GM18909 (cell line): ENCODE measurements at regions not wholly inside any gene's neighbourhood (a gene's known extent, or its start where the extent isn't known, plus 50 kb on each side); places are given as distances from the start of the nearest gene placed in this dataset.
"Not testable (repeated sequence)": the region's sequence is repeated elsewhere in the genome, so short reads cannot be mapped to it uniquely, and the experiment has no call there.

Source experiments
- ATAC-seq: cut with Tn5 transposase; IDR thresholded peaks from one replicate; pipeline ENCODE4 v1.9.1; 2021; ENCODE audit warnings: mild to moderate bottlenecking; ENCODE audit not compliant: unreplicated experiment, poor library complexity

DNA sequence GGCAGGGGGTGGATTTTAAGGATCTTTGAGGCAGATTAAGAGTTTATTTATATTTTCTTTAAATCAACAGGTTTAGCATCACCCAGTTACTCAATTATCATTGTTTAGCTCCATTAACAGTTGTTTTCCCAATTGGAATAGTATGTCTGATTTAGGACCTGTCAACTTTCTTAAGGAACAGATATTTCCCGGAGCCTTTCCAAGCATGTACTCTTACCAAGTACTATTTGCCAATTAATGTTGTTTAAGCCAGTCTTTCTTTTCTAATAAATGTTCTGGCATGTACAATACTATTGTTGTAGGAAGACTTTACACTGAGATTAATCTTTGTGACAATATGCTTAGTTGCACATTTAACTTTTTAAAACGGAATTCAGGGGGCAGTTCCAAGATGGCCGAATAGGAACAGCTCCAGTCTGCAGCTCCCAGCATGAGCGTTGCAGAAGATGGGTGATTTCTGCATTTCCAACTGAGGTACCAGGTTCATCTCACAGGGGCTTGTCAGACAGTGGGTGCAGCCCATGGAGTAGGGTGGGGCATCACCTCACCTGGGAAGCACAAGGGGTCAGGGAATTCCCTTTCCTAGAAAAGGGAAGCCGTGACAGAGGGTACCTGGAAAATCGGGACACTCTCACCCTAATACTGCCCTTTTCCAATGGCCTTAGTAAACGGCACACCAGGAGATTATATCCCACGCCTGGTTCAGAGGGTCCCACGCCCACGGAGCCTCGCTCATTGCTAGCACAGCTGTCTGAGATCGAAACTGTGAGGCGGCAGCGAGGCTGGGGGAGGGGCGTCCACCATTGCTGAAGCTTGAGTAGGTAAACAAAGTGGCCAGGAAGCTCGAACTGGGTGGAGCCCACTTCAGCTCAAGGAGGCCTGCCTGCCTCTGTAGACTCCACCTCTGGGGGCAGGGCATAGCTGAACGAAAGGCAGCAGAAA, 173.7 kb downstream of the LRRC70 start:
- not testable (repeated sequence) for ATAC-seq

DNA sequence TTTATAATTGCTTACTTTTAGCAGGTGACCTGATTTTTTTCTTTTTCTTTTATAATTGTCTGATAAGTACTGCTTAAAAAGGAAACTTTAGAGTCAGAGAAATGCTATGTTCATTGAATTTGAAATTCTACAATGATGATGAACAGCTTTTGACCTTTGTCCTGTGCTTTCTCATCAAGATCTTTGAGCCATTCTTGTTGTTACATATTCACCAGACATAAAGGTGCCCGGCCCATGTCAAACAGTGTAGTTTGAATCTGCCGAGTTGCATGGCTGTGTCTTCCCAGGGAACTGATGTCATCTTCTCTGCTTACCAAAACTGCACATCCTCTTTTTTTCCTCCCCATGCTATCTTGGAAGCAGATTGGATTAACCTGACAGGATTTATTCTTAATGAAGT, 163.6 kb downstream of the LRRC70 start:
- no peak for ATAC-seq

DNA sequence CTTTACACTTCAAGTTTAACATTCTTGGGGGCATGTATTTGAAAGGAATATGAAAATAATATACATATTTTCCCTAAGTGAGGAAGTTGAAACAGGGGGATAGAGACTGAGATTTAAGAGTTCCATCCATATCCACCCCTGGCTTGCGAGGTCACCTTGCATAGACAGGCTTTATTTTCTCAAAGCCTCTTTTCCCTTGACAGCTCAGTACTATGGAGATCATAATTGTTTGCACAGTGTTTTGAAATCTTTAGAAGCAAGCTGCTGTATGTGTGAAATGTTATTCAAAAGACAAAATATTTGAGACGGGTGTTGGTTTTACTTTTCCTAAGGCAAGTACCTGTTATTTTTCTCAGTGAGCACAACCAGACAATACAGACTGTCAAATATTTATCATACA, 163.1 kb downstream of the LRRC70 start:
- ATAC-seq, result no peak

DNA sequence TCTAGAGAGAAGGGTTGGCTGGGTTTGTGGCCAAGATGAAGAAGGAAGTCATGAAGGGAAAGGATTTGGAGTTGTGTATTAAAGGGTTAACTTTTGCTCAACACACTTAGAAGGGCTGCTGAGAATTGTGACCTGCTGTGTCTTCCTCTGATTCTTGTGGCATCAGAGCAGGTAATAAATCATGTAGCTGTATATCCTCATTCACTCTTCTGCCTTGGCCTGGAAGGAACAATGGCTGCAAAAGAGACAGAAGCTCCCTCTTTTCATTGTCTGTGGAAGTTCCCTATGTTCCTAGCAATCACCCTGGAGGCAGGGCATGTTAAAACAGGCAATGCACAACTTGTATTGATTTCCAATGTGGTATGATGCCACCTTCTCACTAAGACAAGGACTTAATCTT, 159.1 kb downstream of the LRRC70 start:
- no peak for ATAC-seq

DNA sequence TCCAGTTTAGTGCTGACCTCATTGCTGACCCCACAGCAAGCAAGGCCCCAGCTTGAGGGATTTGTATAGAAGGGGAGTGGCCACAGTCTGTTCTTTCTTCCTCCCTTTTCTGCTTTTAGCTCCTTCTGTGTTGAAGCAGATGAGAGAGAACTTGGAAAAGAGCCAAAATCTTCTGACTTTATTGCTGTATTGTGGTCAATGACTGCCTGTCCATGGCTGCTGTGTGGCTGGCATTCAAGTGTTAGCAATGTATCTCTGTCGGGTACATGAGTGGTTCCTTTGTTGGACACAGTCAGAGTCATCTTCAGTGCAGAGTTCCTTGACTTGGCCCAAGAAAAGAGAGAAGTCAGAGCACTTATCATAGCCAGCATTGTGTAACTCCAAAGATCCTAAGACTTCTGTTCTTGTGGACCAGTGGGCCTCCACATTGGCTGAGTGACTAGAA, 154.1 kb downstream of the LRRC70 start:
- ATAC-seq, result no peak

DNA sequence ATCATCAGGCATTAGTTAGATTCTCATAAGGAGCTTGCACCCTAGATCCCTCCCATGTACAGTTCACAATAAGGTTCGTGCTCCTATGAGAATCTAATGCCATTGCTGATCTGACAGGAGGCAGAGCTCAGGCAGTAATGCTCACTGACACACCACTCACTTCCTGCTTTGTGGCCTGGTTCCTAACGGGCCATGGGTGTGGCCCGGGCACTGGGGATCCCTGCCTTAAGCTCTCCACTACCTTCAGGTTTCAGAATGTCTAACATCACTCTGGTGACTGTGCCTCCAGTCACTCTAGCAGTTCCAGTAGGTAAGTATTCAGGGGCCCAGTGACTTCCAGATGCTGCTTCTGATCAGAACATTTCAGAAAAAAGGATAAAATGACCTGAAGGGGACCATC, 152.4 kb downstream of the LRRC70 start:
- ATAC-seq, result no peak

DNA sequence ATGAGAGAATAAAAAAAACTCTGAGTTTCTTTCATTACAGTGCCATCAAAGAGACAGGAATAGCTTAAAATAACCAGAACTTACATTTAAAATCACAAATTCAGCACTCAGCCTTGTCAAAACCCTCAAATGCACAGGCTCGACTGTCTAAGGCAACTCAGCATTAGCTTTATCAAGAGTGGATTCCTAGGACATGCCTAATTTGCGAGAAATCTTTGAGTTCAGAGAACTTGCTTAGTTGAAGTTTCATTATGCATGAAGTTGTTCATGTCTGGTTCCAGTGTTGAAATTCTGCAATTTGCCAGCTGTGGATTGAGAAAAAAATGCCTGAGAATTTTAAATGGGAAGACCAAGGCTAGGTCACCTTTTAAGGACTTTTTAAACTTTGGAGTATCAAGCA, 151.1 kb downstream of the LRRC70 start:
- ATAC-seq, result no peak

DNA sequence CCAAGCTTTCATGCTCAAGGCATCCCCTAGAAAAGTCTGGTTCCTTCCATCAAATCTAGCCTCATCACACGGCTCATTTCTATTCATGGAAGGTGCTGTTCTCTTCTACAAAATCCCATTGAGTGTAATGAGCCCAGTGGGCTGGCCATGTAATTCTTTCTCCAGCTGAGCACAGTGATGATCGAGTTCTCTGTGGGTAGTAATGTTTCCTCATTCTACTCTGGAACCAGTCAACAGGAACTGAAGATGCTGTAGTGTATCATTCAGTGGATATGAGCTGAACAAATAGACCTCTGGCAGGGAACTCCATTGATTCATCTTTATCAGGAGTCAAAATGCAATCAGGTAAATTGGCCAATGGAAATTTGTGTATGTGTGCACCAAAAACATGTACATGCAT, 149.2 kb downstream of the LRRC70 start:
- ATAC-seq, result no peak

DNA sequence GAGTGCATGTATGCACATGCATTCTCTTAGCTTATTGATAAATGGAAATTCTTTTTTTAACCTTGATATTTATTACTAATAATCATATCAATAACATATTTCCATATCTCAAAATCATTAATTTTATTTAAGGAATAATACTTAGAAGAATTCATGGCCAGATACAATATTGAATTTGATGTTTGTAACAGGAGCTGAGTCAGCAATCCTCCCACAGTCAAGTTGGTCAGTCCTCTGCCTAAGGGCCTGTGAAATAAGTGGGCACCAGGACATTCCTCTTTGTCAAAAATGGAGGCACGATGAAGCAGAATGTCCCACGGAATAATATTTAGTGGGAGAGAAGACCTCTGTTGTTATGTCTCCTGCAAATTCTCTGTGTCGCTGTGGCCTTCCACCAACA, 148.6 kb downstream of the LRRC70 start:
- ATAC-seq, result no peak

DNA sequence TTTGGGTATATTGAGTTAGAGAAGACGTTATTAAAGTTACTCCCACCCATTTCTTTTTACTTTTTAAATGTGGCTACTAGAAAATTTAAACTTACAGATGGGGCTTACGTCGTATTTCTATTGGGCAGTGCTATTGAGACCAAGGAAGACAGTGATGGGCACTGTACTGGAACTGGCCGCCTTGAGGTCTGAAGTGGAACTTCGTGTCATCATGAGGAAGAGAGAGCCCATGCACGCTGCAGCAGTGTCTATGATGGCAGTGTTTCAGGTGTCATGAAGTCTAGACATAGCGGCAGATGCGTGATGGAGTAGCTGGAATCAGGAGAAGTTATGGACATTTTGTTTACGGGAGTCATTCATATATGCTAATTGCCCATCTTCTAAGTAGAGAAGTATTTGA, 143.7 kb downstream of the LRRC70 start:
- no peak for ATAC-seq

DNA sequence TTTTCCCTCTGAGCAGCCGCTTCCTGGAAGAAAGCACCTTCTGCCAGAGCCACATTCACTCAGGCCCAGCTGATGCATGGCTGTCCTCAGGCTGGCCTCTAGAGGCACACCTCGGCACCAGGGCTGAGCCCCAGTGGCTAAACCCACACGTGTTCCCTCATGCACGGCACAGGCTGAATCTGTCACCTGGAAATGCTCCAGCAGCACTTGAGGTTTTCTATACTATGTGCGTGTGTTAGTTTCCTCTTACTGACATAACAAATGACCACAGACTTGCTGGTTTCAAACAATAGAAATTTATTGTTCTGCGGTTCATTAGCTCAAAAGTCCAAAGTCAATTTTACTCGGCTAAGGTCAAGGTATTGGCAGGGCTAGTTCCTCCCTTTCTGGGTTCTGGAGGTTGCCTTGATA, 141.4 kb downstream of the LRRC70 start:
- ATAC-seq, result peak; percentile 97

DNA sequence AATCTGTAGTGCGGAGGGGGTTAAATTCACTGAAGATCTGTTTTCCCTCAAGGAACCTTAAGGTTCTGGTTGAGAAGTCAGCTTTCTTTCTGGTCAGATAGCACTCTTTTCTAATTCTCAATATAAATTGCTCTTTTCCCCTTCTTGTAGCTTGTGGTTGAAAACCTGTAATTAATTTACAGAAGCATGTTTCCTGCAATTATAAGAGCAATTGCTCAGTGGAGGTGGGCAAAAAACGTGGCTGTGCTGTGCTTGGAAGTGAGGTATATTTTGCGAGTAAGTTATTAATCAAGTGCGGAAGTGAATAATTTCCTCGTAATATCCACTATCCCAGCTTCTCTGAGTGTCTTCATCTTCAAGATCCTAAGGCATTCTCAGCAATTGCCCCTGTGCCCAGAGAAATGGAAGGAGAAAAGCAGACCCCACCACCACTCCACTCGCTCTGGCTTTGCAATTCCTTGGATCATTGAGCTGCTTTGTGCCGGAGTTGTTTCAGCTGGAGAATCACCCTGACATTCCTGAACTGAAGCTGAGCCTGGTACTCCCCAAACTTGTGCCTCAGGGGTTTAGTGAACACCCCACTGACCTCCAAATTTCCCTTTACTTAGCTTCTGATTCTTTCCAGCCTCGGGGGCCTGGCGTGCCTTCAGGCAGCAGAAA, 140.6 kb downstream of the LRRC70 start:
- ATAC-seq, result no peak

DNA sequence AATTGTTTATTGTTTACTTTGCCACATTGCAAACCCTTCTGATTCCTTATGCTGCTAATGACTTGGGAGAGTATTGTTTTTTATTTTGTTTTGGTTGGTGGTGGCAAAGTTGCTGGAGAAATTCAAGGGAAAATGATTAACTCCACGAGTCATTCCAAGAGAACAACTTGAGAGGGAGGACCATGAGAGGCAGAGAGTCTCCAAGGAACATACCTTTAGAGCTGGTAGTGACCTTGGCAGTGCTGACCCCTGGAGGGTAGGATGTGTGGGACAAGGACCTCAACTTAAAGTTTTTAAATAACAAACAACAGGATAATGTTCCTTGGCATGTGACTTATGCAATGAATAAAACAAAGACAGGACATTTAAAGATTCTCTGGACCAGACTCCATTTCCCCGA, 139.7 kb downstream of the LRRC70 start:
- no peak for ATAC-seq

DNA sequence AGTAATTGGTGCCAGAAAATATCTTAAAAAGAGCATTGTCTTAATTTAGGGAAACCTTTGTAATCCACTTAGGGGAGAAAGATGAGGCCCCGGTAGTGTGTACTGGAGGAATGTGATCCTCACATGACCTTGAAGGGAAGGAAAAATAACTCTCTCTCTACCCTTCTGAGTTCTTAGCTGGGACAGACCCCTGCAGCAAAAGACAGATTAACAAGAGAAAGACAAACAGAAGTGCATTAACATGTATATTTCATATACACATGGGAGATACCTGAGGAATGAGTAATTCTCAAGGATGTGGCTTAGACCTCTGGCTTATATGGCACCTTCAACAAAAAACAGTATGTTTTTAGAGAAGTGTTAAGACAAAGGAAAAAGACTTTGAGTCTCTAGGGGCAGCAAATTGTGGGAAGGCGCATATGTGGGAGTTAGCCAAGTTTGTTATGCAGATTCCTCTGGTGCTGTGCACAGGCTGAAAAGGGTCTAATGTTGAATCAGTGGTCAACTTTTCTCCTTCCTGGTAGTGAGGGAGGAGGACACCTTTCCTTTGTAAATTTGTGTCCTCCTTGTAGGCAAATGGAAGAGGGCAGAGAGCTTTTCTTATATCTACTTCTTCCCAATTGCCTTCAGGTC, 138.8 kb downstream of the LRRC70 start:
- ATAC-seq, result no peak

DNA sequence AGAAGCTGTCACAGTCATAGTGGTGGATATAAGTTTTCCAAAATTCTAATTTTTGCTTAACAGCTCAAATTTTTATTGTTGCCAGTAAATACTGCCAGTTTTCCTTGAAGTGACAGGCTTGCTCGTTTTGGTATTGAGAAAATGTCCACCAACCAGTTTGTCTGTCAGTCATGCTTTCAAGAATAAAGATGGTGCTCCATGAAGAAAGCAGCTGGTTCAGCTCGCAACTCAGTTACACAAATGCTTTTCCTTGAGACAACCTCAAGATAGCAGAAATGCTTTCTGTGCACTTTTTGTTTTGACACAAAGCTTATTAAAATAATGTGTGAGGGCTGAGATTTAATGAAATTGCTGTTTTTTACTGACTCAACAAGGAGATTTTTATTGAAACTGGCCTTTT, 135.7 kb downstream of the LRRC70 start:
- no peak for ATAC-seq

DNA sequence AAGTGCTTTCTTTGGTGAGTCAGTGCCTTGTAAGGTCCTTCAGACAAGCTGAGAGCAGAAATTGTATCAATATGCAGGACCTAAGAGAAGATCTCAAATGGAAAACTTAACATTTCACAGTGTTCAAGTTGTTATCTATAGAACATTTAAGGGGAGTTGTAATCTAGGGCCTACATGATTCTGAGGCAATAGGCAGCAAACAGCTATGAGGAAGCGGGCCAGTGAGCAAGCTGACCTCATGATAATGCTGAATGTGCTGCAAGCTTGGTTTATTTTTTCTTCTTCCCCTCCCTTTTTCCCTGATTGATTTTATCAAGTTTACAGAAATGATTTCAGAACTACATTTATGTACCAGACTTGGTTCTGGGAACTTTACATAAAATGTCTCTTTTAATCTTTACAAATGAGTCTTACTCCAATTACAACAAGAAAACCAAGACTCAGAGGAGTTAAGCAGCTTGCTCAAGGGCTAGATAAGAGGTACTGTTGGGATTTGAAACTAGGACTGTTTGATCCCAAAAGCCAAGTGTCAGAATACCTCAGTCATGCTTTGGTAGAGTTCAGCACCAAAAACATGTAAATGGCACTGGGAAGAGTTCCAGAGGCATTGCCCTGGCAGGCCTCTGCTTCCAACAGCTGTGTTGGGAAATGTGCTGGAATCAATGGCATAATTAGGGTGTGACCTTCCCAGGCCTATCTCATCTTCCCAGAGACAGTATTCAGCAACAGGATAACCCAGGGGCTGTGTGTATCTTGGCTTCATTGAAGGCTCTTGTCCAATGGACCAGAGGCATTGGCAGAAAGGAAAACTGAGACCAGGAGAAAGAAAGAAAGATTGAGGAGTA, 130.1 kb downstream of the LRRC70 start:
- ATAC-seq, result no peak

DNA sequence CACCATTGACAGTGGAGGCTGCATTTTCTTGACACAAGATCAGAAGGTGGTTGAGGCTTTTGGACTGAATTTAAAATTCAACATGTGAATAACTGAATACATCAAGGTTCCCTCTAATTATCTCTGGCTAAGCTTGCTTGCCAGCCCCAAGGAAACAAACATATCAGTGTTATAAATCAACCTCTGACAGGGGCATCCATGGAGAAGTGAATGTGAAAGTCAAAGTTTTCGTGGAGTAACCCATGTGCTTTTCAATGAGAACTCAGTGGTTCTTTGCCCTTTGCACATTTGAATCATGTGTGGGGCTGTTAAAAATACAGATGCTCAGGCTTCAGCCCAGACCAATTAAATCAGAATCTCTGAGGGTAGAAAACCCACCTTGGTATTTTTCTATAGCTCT, 128.9 kb downstream of the LRRC70 start:
- no peak for ATAC-seq

DNA sequence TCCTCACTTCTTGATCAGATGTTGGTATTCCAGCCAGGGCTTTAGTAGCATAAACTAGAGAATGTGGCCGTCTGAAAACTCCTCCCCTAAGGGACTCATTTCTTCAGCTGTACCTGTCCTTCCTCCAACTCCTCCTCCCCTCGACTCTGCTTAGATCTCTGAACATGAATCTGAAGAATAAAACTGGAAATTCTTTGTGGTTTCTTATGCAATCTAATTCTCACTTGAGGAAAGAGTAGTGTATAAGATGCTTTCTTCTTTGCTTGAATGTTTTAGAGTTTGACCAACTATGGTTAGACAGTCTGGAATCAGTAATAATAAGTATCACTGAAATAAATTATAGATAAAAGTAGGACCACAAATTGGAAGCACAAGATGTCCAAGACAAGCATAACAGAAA, 128.5 kb downstream of the LRRC70 start:
- ATAC-seq, result no peak

DNA sequence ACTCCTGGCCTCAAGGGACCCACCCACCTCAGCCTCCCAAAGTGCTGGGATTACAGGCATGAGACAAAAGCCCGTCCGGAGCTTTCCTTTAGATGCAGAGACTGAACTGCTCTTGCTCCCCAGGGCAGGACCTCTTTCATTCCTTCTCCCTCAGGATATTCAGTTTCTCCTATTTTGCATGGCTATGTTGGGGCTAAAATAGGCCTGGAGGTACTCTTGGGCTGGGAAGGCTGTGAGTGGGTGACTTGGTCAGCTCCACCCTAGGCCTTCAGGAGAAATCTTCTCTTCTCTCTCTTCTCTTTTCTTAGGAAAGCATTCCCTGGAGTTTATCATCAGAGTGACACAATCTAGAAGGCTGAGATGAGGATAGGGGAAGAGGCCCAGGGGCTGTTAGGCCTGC, 126.4 kb downstream of the LRRC70 start:
- no peak for ATAC-seq

DNA sequence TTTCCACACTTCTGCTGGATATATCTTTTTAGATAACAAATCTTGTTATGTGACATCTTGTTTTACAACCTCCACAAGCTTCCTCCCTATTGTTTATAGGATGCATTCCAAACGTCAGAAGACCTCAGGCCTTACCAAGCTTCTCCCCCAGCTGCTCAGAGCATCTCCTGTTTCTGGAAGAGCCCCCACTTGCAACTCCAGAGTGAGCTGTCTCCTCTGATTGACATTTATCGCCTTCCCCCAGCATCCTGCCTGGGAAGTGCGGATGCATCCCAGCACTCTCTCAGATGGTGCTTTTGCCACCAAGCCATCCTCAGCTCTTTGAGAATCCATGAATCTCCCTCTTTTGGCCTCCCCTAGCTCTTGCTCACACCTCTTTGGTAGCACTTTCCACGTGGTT, 123.5 kb downstream of the LRRC70 start:
- no peak for ATAC-seq
